Body of pancreas (tissue), 4 donors: ENCODE measurements at regions not wholly inside any gene's neighbourhood (a gene's known extent, or its start where the extent isn't known, plus 50 kb on each side); places are given as distances from the start of the nearest gene placed in this dataset.
A peak's percentile ranks its signal among the peaks of the same experiment; 100 is the strongest.

Experiments
- ATAC-seq: fragments of 150-250 bp; one replicate; pipeline ENCODE4 v1.9.1; 2016
- DNase-seq, 4 donors: peaks; one replicate each; pipeline ENCODE4 v3.0.0-alpha.2; 2019
- H3K27ac ChIP-seq, 4 donors: fragments of 200-600 bp; sonication (generic); 1 replicate in 3 of 4; 2 replicates in 1 of 4; pipeline versions ENCODE4 v1.5.1 to v1.6.1; 2016 to 2019; ENCODE audit warnings: mild to moderate bottlenecking in 1 of 4, mixed read lengths in 1 of 4, moderate library complexity in 1 of 4
- H3K27me3 ChIP-seq, 2 donors: fragments of 200-600 bp; sonication (generic); one replicate each; pipeline ENCODE4 v1.6.0; 2016; ENCODE audit warnings: mild to moderate bottlenecking in 1 of 2
- H3K36me3 ChIP-seq, 2 donors: fragments of 200-600 bp; sonication (generic); replicated peaks in 1 of 2; 2 replicates each; pipeline ENCODE4 v1.5.1; 2016; ENCODE audit warnings: low read depth in 2 of 2; ENCODE audit not compliant: insufficient read depth in 1 of 2
- H3K4me1 ChIP-seq: fragments of 200-600 bp; sonication (generic); one replicate; pipeline ENCODE4 v1.6.0; 2016
- H3K4me3 ChIP-seq, 2 donors: fragments of 200-600 bp; sonication (generic); 1 replicate in 1 of 2; 2 replicates in 1 of 2; pipeline ENCODE4 v1.5.1; 2016 to 2019
- H3K9me3 ChIP-seq, 3 donors: fragments of 200-600 bp; sonication (generic); 1 replicate in 2 of 3; 2 replicates in 1 of 3; pipeline ENCODE4 v1.5.1; 2016
- CTCF ChIP-seq, 7 experiments: fragments of 450-650 bp in 4 of 7; fragments of 200-600 bp in 3 of 7; sonication (generic) in 3 of 7; IDR thresholded peaks; one replicate each; pipeline ENCODE4 v1.5.1; 2016 to 2019; ENCODE audit warnings: antibody characterized with exemption in 7 of 7
- POLR2A ChIP-seq, 3 donors: fragments of 450-650 bp; IDR thresholded peaks; one replicate each; pipeline ENCODE4 v1.6.1; 2016; ENCODE audit warnings: antibody characterized with exemption in 3 of 3, mild to moderate bottlenecking in 2 of 3
- WGBS, 2 donors: methylation state at CpG; one replicate each; pipeline ENCODE4 v1.1.5; 2017; 5-methylcytosine and 5-hydroxymethylcytosine counted together
- intact Hi-C: fragments of 100-400 bp; cut with DNase I; formaldehyde crosslinking; loops from one replicate; pipeline ENCODE4 v1.15.1; 2023

GRCh38 chr14:101362529-101363260 is 198.6 kb upstream of the DIO3 start:
- 78 to 84% methylated on average over 17 of the region's 17 CpGs for WGBS, 2 donors
- Histone ChIP-seq H3K4me1 (no peaks in the 10 kb centered on the region), H3K4me3 (no peak overlapping the region), H3K9me3 (no peaks in the 10 kb centered on the region), H3K36me3 (no peaks in the 10 kb centered on the region), H3K27me3 (no peaks in the 10 kb centered on the region), H3K27ac (no peak overlapping the region)
- no peak for ATAC-seq
- TF ChIP-seq CTCF (IDR thresholded peaks at IDR 0.05) (no peak), POLR2A (IDR thresholded peaks at IDR 0.05) (no peak)
- intact Hi-C loops, result no loop called here
- DNase-seq, result no peak

GRCh38 chr14:101363261-101363555 is 198.1 kb upstream of the DIO3 start:
- no peak overlapping the region for H3K27ac ChIP-seq

DNA sequence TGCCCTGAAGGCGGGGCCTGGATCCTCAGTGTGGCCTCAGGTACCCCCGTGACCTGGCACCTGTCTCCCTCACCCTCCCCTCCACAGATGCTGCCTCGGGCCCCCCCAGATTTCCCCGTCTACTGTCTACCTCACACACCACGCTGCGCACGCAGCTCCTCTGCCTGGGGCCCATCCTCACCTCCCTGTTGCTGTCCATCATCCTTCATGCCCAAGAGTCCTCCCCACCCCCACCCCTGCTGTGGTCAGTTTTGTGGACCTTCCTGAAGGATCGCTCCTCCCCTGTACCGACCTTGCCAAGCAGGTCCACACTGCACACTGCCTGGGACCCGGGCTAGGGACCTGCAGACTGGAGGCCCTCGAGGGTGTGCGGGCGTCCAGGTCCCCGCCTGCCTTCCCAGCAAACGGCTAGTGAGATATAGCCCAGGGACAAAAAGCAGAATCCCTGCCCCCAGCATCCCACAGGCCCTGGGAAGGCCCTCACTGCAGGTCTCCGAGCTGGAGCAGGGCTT is 197.4 kb upstream of the DIO3 start:
- H3K36me3 ChIP-seq, result no peaks in the 10 kb centered on the region
- no peak for ATAC-seq
- H3K27me3 ChIP-seq, result no peaks in the 10 kb centered on the region
- 79 to 86% methylated on average over 11 to 15 of the region's 16 CpGs for WGBS, 2 donors
- no peak overlapping the region for H3K4me3 ChIP-seq
- no peak for DNase-seq
- intact Hi-C loops, result no loop called here
- H3K9me3 ChIP-seq, result no peaks in the 10 kb centered on the region
- no peaks in the 10 kb centered on the region for H3K4me1 ChIP-seq
- no peak overlapping the region for H3K27ac ChIP-seq
- TF ChIP-seq POLR2A (IDR thresholded peaks at IDR 0.05), result no peak
- no peak for TF ChIP-seq CTCF (IDR thresholded peaks at IDR 0.05)

More at GRCh38 chr14:101363261-101363555, 198.1 kb upstream of the DIO3 start:
- DNase-seq (no peak), ATAC-seq (no peak)
- WGBS, 2 donors, result 68 to 75% methylated on average over 2 of the region's 2 CpGs
- Histone ChIP-seq H3K27me3 (no peaks in the 10 kb centered on the region), H3K36me3 (no peaks in the 10 kb centered on the region), H3K9me3 (no peaks in the 10 kb centered on the region), H3K4me1 (no peaks in the 10 kb centered on the region), H3K4me3 (no peak overlapping the region)
- intact Hi-C loops, result no loop called here
- no peak for TF ChIP-seq POLR2A (IDR thresholded peaks at IDR 0.05)
- TF ChIP-seq CTCF (IDR thresholded peaks at IDR 0.05), result no peak

- Histone ChIP-seq H3K27me3 (no peaks in the 10 kb centered on the region), H3K27ac (peak overlapping the region in 1 of 4 donors; percentile 27), H3K4me1 (no peaks in the 10 kb centered on the region), H3K4me3 (no peak overlapping the region), H3K36me3 (no peaks in the 10 kb centered on the region), H3K9me3 (no peaks in the 10 kb centered on the region)
- TF ChIP-seq CTCF (IDR thresholded peaks at IDR 0.05) (no peak), POLR2A (IDR thresholded peaks at IDR 0.05) (no peak)
- intact Hi-C loops, result no loop called here
- peak; percentile 37 to 67 (median 56) for DNase-seq
- 70 to 71% methylated on average over 37 to 41 of the region's 42 CpGs for WGBS, 2 donors
- ATAC-seq, result peak; percentile 46
These were observed 196.6 kb upstream of the DIO3 start for GRCh38 chr14:101364503-101365328.
